SK-N-SH treated with all-trans-retinoic acid at 6 μM for 48 hours (cell line): ENCODE measurements at regions not wholly inside any gene's neighbourhood (a gene's known extent, or its start where the extent isn't known, plus 50 kb on each side); places are given as distances from the start of the nearest gene placed in this dataset.

Experiments
- ATAC-seq: fragments of 200-7000 bp; cut with Tn5 transposase; 3 replicates; pipeline ENCODE4 v1.9.1; 2020; ENCODE audit warnings: mild to moderate bottlenecking, moderate library complexity
- ARNTL ChIP-seq: fragments of 450-650 bp; formaldehyde crosslinking; IDR thresholded peaks from 2 replicates; pipeline ENCODE4 v1.5.0; 2020; ENCODE audit warnings: low read depth, mild to moderate bottlenecking, moderate library complexity, borderline replicate concordance
- BACH2 ChIP-seq: fragments of 250-450 bp; sonication (Bioruptor Pico); IDR thresholded peaks from 2 replicates; pipeline ENCODE4 v1.9.0; 2021; ENCODE audit warnings: mild to moderate bottlenecking, borderline replicate concordance
- CREB5 ChIP-seq: fragments of 250-450 bp; sonication (Bioruptor Pico); IDR thresholded peaks from 2 replicates; pipeline ENCODE4 v1.5.1; 2020; ENCODE audit warnings: low read depth, mild to moderate bottlenecking, moderate library complexity
- CSDC2 ChIP-seq: fragments of 250-450 bp; sonication (Bioruptor Pico); IDR thresholded peaks from 2 replicates; pipeline ENCODE4 v1.5.0; 2020; ENCODE audit warnings: mild to moderate bottlenecking, moderate library complexity
- ESRRG ChIP-seq: fragments of 250-450 bp; sonication (Bioruptor Pico); IDR thresholded peaks from 2 replicates; pipeline ENCODE4 v1.6.1; 2021; ENCODE audit warnings: mild to moderate bottlenecking
- GLIS3 ChIP-seq: fragments of 250-450 bp; sonication (Bioruptor Pico); IDR thresholded peaks from 2 replicates; pipeline ENCODE4 v1.5.0; 2020; ENCODE audit warnings: mild to moderate bottlenecking, moderate library complexity
- ISL1 ChIP-seq: fragments of 250-450 bp; sonication (Bioruptor Pico); IDR thresholded peaks from 2 replicates; pipeline ENCODE4 v2.1.2; 2022; ENCODE audit warnings: mild to moderate bottlenecking, moderate library complexity
- OSR1 ChIP-seq: fragments of 250-450 bp; sonication (Bioruptor Pico); IDR thresholded peaks from 2 replicates; pipeline ENCODE4 v1.8.0; 2022; ENCODE audit warnings: moderate library complexity, mild to moderate bottlenecking, inconsistent platforms
- PATZ1 ChIP-seq: fragments of 250-450 bp; sonication (Bioruptor Pico); IDR thresholded peaks from 2 replicates; pipeline ENCODE4 v1.8.0; 2020; ENCODE audit warnings: mild to moderate bottlenecking, moderate library complexity, borderline replicate concordance
- POU6F1 ChIP-seq: fragments of 250-450 bp; sonication (Bioruptor Pico); IDR thresholded peaks from 2 replicates; pipeline ENCODE4 v1.8.0; 2021; ENCODE audit warnings: low read depth, mild to moderate bottlenecking, moderate library complexity, borderline replicate concordance
- PPARA ChIP-seq: fragments of 250-450 bp; sonication (Bioruptor Pico); IDR thresholded peaks from 2 replicates; pipeline ENCODE4 v1.5.0; 2020; ENCODE audit warnings: mild to moderate bottlenecking, borderline replicate concordance
- RARB ChIP-seq: fragments of 250-450 bp; sonication (Bioruptor Pico); IDR thresholded peaks from 2 replicates; pipeline ENCODE4 v1.8.0; 2021; ENCODE audit warnings: mild to moderate bottlenecking, moderate library complexity
- SNAI2 ChIP-seq: fragments of 250-450 bp; sonication (Bioruptor Pico); IDR thresholded peaks from 2 replicates; pipeline ENCODE4 v1.5.0; 2020; ENCODE audit warnings: mild to moderate bottlenecking, moderate library complexity
- TCF4 ChIP-seq: fragments of 250-450 bp; sonication (Bioruptor Pico); IDR thresholded peaks from 2 replicates; pipeline ENCODE4 v1.8.0; 2021; ENCODE audit warnings: mild to moderate bottlenecking, moderate library complexity, borderline replicate concordance
- TOX ChIP-seq: fragments of 250-450 bp; sonication (Bioruptor Pico); IDR thresholded peaks from 2 replicates; pipeline ENCODE4 v1.8.0; 2021; ENCODE audit warnings: mild to moderate bottlenecking, moderate library complexity, borderline replicate concordance
- ZC3H10 ChIP-seq: fragments of 250-450 bp; sonication (Bioruptor Pico); IDR thresholded peaks from 2 replicates; pipeline ENCODE4 v1.5.1; 2021; ENCODE audit warnings: mild to moderate bottlenecking, moderate library complexity
- ZFP3 ChIP-seq: fragments of 250-450 bp; sonication (Bioruptor Pico); IDR thresholded peaks from 2 replicates; pipeline ENCODE4 v1.5.0; 2020; ENCODE audit warnings: mild to moderate bottlenecking, moderate library complexity
- ZFP30 ChIP-seq: fragments of 450-650 bp; formaldehyde crosslinking; IDR thresholded peaks from 2 replicates; pipeline ENCODE4 v1.5.0; 2022; ENCODE audit warnings: mild to moderate bottlenecking, moderate library complexity
- ZNF565 ChIP-seq: fragments of 450-650 bp; formaldehyde crosslinking; conservative IDR thresholded peaks from 2 replicates; pipeline ENCODE4 v1.5.0; 2020; ENCODE audit warnings: low read depth, mild to moderate bottlenecking, moderate library complexity
- ZNF70 ChIP-seq: fragments of 450-650 bp; formaldehyde crosslinking; IDR thresholded peaks from 2 replicates; pipeline ENCODE4 v1.5.0; 2020; ENCODE audit warnings: mild to moderate bottlenecking, moderate library complexity
- ZNF8 ChIP-seq: fragments of 450-650 bp; formaldehyde crosslinking; IDR thresholded peaks from 2 replicates; pipeline ENCODE4 v1.5.0; 2020; ENCODE audit warnings: mild to moderate bottlenecking, moderate library complexity
- TF ChIP-seq, protein P1 (sequence below): fragments of 250-450 bp; sonication (Bioruptor Pico); IDR thresholded peaks from 2 replicates; pipeline ENCODE4 v1.5.1; 2021; ENCODE audit warnings: mild to moderate bottlenecking, moderate library complexity
- TF ChIP-seq, protein P2 (sequence below): fragments of 250-450 bp; sonication (Bioruptor Pico); IDR thresholded peaks from 2 replicates; pipeline ENCODE4 v1.5.0; 2020; ENCODE audit warnings: mild to moderate bottlenecking, moderate library complexity

DNA sequence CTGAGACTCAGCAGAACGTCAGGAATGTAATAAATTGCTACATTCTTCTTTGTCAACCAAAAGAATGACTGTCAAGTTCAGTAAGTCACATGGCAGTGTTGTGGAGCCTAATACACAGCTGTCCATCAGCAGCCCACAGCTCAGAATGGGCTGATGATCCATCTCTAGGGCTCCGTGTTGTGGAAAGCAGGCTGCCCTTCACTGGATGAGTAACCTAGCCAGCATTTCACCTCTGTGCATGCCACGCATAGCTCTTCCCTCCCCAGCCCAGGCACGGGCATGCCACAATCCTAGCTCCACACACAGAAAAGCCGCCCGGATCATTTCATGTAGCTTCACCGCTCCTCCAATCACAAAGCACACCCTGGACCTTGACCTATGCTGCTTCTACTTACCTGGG is 878.0 kb upstream of the TMEM132C start:
- no peak for ATAC-seq
- TF ChIP-seq, protein P1, sequence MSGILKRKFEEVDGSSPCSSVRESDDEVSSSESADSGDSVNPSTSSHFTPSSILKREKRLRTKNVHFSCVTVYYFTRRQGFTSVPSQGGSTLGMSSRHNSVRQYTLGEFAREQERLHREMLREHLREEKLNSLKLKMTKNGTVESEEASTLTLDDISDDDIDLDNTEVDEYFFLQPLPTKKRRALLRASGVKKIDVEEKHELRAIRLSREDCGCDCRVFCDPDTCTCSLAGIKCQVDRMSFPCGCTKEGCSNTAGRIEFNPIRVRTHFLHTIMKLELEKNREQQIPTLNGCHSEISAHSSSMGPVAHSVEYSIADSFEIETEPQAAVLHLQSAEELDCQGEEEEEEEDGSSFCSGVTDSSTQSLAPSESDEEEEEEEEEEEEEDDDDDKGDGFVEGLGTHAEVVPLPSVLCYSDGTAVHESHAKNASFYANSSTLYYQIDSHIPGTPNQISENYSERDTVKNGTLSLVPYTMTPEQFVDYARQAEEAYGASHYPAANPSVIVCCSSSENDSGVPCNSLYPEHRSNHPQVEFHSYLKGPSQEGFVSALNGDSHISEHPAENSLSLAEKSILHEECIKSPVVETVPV, result no peak
- TF ChIP-seq ZFP30 (no peak), ZNF565 (CRISPR knock-in tag) (no peak), CREB5 (no peak), TOX (CRISPR knock-in tag) (no peak), SNAI2 (no peak), ZC3H10 (CRISPR knock-in tag) (no peak), POU6F1 (no peak), RARB (CRISPR knock-in tag) (no peak), ESRRG (CRISPR knock-in tag) (no peak), ISL1 (no peak), OSR1 (no peak), ZFP3 (CRISPR knock-in tag) (no peak), PATZ1 (CRISPR knock-in tag) (no peak), ARNTL (CRISPR knock-in tag) (no peak), CSDC2 (CRISPR knock-in tag) (no peak), BACH2 (CRISPR knock-in tag) (no peak), ZNF8 (CRISPR knock-in tag) (no peak), ZNF70 (no peak), TCF4 (CRISPR knock-in tag) (no peak)

GRCh38 chr12:127389923-127390322 is 877.0 kb upstream of the TMEM132C start:
- TF ChIP-seq ESRRG (CRISPR knock-in tag), result no peak
- TF ChIP-seq ZNF70, result no peak
- no peak for TF ChIP-seq ZC3H10 (CRISPR knock-in tag)
- TF ChIP-seq, protein P2, sequence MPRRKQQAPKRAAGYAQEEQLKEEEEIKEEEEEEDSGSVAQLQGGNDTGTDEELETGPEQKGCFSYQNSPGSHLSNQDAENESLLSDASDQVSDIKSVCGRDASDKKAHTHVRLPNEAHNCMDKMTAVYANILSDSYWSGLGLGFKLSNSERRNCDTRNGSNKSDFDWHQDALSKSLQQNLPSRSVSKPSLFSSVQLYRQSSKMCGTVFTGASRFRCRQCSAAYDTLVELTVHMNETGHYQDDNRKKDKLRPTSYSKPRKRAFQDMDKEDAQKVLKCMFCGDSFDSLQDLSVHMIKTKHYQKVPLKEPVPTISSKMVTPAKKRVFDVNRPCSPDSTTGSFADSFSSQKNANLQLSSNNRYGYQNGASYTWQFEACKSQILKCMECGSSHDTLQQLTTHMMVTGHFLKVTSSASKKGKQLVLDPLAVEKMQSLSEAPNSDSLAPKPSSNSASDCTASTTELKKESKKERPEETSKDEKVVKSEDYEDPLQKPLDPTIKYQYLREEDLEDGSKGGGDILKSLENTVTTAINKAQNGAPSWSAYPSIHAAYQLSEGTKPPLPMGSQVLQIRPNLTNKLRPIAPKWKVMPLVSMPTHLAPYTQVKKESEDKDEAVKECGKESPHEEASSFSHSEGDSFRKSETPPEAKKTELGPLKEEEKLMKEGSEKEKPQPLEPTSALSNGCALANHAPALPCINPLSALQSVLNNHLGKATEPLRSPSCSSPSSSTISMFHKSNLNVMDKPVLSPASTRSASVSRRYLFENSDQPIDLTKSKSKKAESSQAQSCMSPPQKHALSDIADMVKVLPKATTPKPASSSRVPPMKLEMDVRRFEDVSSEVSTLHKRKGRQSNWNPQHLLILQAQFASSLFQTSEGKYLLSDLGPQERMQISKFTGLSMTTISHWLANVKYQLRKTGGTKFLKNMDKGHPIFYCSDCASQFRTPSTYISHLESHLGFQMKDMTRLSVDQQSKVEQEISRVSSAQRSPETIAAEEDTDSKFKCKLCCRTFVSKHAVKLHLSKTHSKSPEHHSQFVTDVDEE (CRISPR knock-in tag), result no peak
- TF ChIP-seq ZNF565 (CRISPR knock-in tag), result no peak
- TF ChIP-seq RARB (CRISPR knock-in tag), result no peak
- no peak for TF ChIP-seq CREB5
- TF ChIP-seq OSR1, result no peak
- TF ChIP-seq CSDC2 (CRISPR knock-in tag), result no peak
- TF ChIP-seq ZFP30, result no peak
- TF ChIP-seq ARNTL (CRISPR knock-in tag), result no peak
- TF ChIP-seq PATZ1 (CRISPR knock-in tag), result no peak
- TF ChIP-seq PPARA, result no peak
- TF ChIP-seq GLIS3 (CRISPR knock-in tag), result no peak
- no peak for TF ChIP-seq TOX (CRISPR knock-in tag)
- TF ChIP-seq TCF4 (CRISPR knock-in tag), result no peak
- no peak for TF ChIP-seq SNAI2
- no peak for TF ChIP-seq BACH2 (CRISPR knock-in tag)
- TF ChIP-seq ZFP3 (CRISPR knock-in tag), result no peak
- TF ChIP-seq, protein P1, result no peak
- ATAC-seq, result no peak
